GM12878 (cell line): ENCODE measurements at regions not wholly inside any gene's neighbourhood (a gene's known extent, or its start where the extent isn't known, plus 50 kb on each side); places are given as distances from the start of the nearest gene placed in this dataset.

Source experiments
- ATAC-seq: fragments of 200-7000 bp; cut with Tn5 transposase; 3 replicates; pipeline ENCODE4 v1.9.1; 2020; ENCODE audit warnings: mild to moderate bottlenecking, moderate library complexity
- BruUV-seq: library from RNA; stranded (reverse); fragments of 400-500 nt; replicated peaks from 2 replicates; lab custom pipeline; 2021; lab: Mats Ljungman, UMichigan
- CTCF ChIA-PET: fragments of 300-600 bp; sonication (Branson Sonifier 250); formaldehyde crosslinking; extraction: SDS; loops from one replicate; lab custom pipeline; 2021; ENCODE audit warnings: inconsistent platforms; lab: Yijun Ruan, JAX
- POLR2A ChIA-PET: fragments of 350-600 bp; formaldehyde crosslinking; extraction: SDS; loops from one replicate; lab custom pipeline; 2021; ENCODE audit warnings: inconsistent platforms; lab: Charles Lee
- RAD21 ChIA-PET: fragments of 300-600 bp; sonication (Branson Sonifier 250); formaldehyde crosslinking; loops from one replicate; lab custom pipeline; 2023; ENCODE audit warnings: antibody characterized with exemption; ENCODE audit not compliant: unreplicated experiment; lab: Charles Lee
- SMC1A ChIA-PET: fragments of 300-600 bp; sonication (Branson Sonifier 250); formaldehyde crosslinking; loops from one replicate; lab custom pipeline; 2023; ENCODE audit not compliant: unreplicated experiment, uncharacterized antibody; lab: Charles Lee
- DNase-seq: peaks from one replicate; pipeline ENCODE4 v3.0.0-alpha.2; 2011; ENCODE audit warnings: low read depth, low spot score
- FAIRE-seq: peaks from 3 replicates; lab custom pipeline; 2011; peaks lifted over from hg19 to GRCh38; lab: Jason Lieb, UNC
- H2AFZ ChIP-seq: 2 replicates; pipeline ENCODE4 v1.6.0; 2011; ENCODE audit warnings: low read depth, low read length, control low read depth; ENCODE audit not compliant: control insufficient read depth
- H3K27ac ChIP-seq: 2 replicates; pipeline ENCODE4 v1.5.1; 2011; ENCODE audit warnings: control low read depth; ENCODE audit not compliant: control insufficient read depth, insufficient read depth
- H3K27me3 ChIP-seq, 2 experiments: replicated peaks in 1 of 2; 2 replicates each; pipeline versions ENCODE4 v1.6.0 to v1.6.1; 2011; ENCODE audit warnings: low read length in 1 of 2; ENCODE audit not compliant: control insufficient read depth in 2 of 2, insufficient read depth in 2 of 2
- H3K36me3 ChIP-seq, 2 experiments: 2 replicates each; pipeline ENCODE4 v1.5.1; 2011; ENCODE audit warnings: low read length in 1 of 2; ENCODE audit not compliant: control insufficient read depth in 2 of 2, insufficient read depth in 2 of 2
- H3K4me1 ChIP-seq: 2 replicates; pipeline ENCODE4 v1.6.1; 2011; ENCODE audit warnings: mild to moderate bottlenecking, low read length, moderate library complexity, mixed read lengths; ENCODE audit not compliant: control insufficient read depth, insufficient read depth
- H3K4me2 ChIP-seq: 2 replicates; pipeline ENCODE4 v1.6.0; 2011; ENCODE audit warnings: control low read depth; ENCODE audit not compliant: control insufficient read depth, insufficient read depth
- H3K4me3 ChIP-seq: fragments of 200-600 bp; sonication (generic); 2 replicates; pipeline ENCODE4 v1.5.1; 2016
- H3K79me2 ChIP-seq: 2 replicates; pipeline ENCODE4 v1.6.0; 2011; ENCODE audit warnings: low read length; ENCODE audit not compliant: control insufficient read depth, insufficient read depth
- H3K9ac ChIP-seq: 2 replicates; pipeline ENCODE4 v1.8.0; 2011; ENCODE audit warnings: low read length, control low read depth, mixed read lengths; ENCODE audit not compliant: control insufficient read depth, insufficient read depth
- H3K9me3 ChIP-seq: replicated peaks from 3 replicates; pipeline ENCODE4 v1.5.1; 2011; ENCODE audit warnings: mild to moderate bottlenecking, low read length; ENCODE audit not compliant: control insufficient read depth, insufficient read depth
- H4K20me1 ChIP-seq: 2 replicates; pipeline ENCODE4 v1.6.0; 2011; ENCODE audit not compliant: control insufficient read depth, insufficient read depth
- BHLHE40 ChIP-seq, 2 experiments: fragments of 450-650 bp in 1 of 2; IDR thresholded peaks; 2 replicates each; pipeline ENCODE4 v1.6.1; 2011 to 2017; ENCODE audit warnings: low read depth in 2 of 2, borderline replicate concordance in 1 of 2, improper control_type of control experiment in 1 of 2, low read length in 1 of 2, mild to moderate bottlenecking in 1 of 2
- CTCF ChIP-seq, 3 experiments: IDR thresholded peaks in 2 of 3; conservative IDR thresholded peaks in 1 of 3; 2 replicates each; pipeline ENCODE4 v1.5.1; 2011; ENCODE audit warnings: low read depth in 3 of 3, low read length in 3 of 3, mild to moderate bottlenecking in 3 of 3, control low read depth in 2 of 3, moderate library complexity in 2 of 3, inconsistent platforms in 1 of 3, mixed read lengths in 1 of 3; ENCODE audit not compliant: control insufficient read depth in 2 of 3, insufficient read depth in 1 of 3; ENCODE audit errors: extremely low read depth in 1 of 3
- FOS ChIP-seq: IDR thresholded peaks from 3 replicates; pipeline ENCODE4 v1.6.1; 2011; ENCODE audit warnings: borderline replicate concordance; ENCODE audit not compliant: insufficient read length; ENCODE audit errors: extremely low read depth
- HCFC1 ChIP-seq: fragments of 150-350 bp; IDR thresholded peaks from 2 replicates; pipeline ENCODE4 v1.6.1; 2014; ENCODE audit warnings: low read length
- LARP7 ChIP-seq: fragments of 450-650 bp; IDR thresholded peaks from 2 replicates; pipeline ENCODE4 v1.6.1; 2017; ENCODE audit warnings: mild to moderate bottlenecking
- MLLT1 ChIP-seq: fragments of 450-650 bp; IDR thresholded peaks from 2 replicates; pipeline ENCODE4 v1.6.1; 2016; ENCODE audit warnings: mild to moderate bottlenecking
- MYB ChIP-seq: fragments of 150-350 bp; IDR thresholded peaks from 2 replicates; pipeline ENCODE4 v1.6.1; 2014; ENCODE audit warnings: mild to moderate bottlenecking, low read depth, low read length, borderline replicate concordance
- NR2C1 ChIP-seq: fragments of 450-650 bp; IDR thresholded peaks from 2 replicates; pipeline ENCODE4 v1.6.1; 2017; ENCODE audit warnings: antibody characterized with exemption, mild to moderate bottlenecking, moderate library complexity
- POLR2A ChIP-seq: IDR thresholded peaks from 2 replicates; pipeline ENCODE4 v1.6.1; 2011; ENCODE audit warnings: low read depth, mild to moderate bottlenecking, low read length
- POLR2AphosphoS5 ChIP-seq: IDR thresholded peaks from 2 replicates; pipeline ENCODE4 v1.6.1; 2011; ENCODE audit warnings: mild to moderate bottlenecking, low read length, inconsistent platforms
- RAD21 ChIP-seq: IDR thresholded peaks from 2 replicates; pipeline ENCODE4 v1.6.1; 2011; ENCODE audit warnings: mild to moderate bottlenecking, low read depth, low read length, moderate library complexity; ENCODE audit not compliant: insufficient read depth
- SKIL ChIP-seq: fragments of 450-650 bp; IDR thresholded peaks from 2 replicates; pipeline ENCODE4 v1.6.1; 2017; ENCODE audit warnings: mild to moderate bottlenecking, low read depth, inconsistent platforms; ENCODE audit not compliant: poor library complexity, severe bottlenecking
- SMARCA5 ChIP-seq: fragments of 450-650 bp; IDR thresholded peaks from 2 replicates; pipeline ENCODE4 v1.6.1; 2017; ENCODE audit warnings: mild to moderate bottlenecking
- SP1 ChIP-seq: IDR thresholded peaks from one replicate; pipeline ENCODE4 v1.6.1; 2011; ENCODE audit warnings: low read depth, low read length
- TCF7 ChIP-seq: IDR thresholded peaks from 2 replicates; pipeline ENCODE4 v1.6.1; 2014; ENCODE audit warnings: antibody characterized with exemption, borderline replicate concordance
- USF1 ChIP-seq: IDR thresholded peaks from 2 replicates; pipeline ENCODE4 v1.6.1; 2011; ENCODE audit warnings: borderline replicate concordance, low read depth, mild to moderate bottlenecking, moderate library complexity, mixed read lengths, low read length; ENCODE audit not compliant: insufficient read depth; ENCODE audit errors: extremely low read length
- ZNF622 ChIP-seq: fragments of 450-650 bp; IDR thresholded peaks from 2 replicates; pipeline ENCODE4 v1.6.1; 2017; ENCODE audit warnings: mild to moderate bottlenecking, inconsistent platforms
- WGBS: methylation state at CpG from one replicate; pipeline ENCODE4 v1.1.6; 2016; ENCODE audit warnings: low lambda C conversion rate; ENCODE audit not compliant: insufficient replicate concordance, insufficient coverage; ENCODE audit errors: missing lambda C conversion rate; 5-methylcytosine and 5-hydroxymethylcytosine counted together
- in situ Hi-C: fragments of 300-500 bp; cut with MboI; formaldehyde crosslinking; loops from 9 replicates; pipeline ENCODE4 v1.14.3; 2018; ENCODE audit warnings: mixed read lengths
- intact Hi-C: fragments of 100-400 bp; cut with micrococcal nuclease; formaldehyde crosslinking; loops from one replicate; pipeline ENCODE4 v1.14.2; 2022; ENCODE audit not compliant: unreplicated experiment

GRCh38 chr12:96120359-96121100, 73.6 kb upstream of the ELK3 start:
- H3K27me3 ChIP-seq = no peaks in the 10 kb centered on the region; a peak in 1 of 4 replicates
- TF ChIP-seq NR2C1 = no peak
- TF ChIP-seq FOS = no peak
- peak; percentile 17 for TF ChIP-seq SP1
- TF ChIP-seq LARP7 = no peak
- peak; percentile 71; the same call in 1 of the 2 replicates for TF ChIP-seq MLLT1
- no peak for TF ChIP-seq SKIL
- no peak for TF ChIP-seq POLR2AphosphoS5
- no peak for TF ChIP-seq SMARCA5
- no peak for TF ChIP-seq HCFC1
- TF ChIP-seq USF1 = no peak
- TF ChIP-seq RAD21 = no peak
- peak in 1 of 2 experiments; percentile 41; a peak in 1 of 4 replicates for TF ChIP-seq BHLHE40 (IDR thresholded peaks at IDR 0.05; ENCODE audit: borderline replicate concordance in 1 of 2, low read depth in 2 of 2, low read length in 1 of 2)
- no peak for TF ChIP-seq TCF7
- TF ChIP-seq ZNF622 = no peak
- no peak for TF ChIP-seq MYB
- no peak for TF ChIP-seq POLR2A
- TF ChIP-seq CTCF (IDR thresholded peaks at IDR 0.05 in 2 of 3, conservative IDR thresholded peaks at IDR 0.05 in 1 of 3; ENCODE audit: control insufficient read depth in 2 of 3, extremely low read depth in 1 of 3, insufficient read depth in 1 of 3, low read depth in 3 of 3, low read length in 3 of 3) = peak in 1 of 3 experiments; percentile 18; a peak in 1 of 6 replicates

More at GRCh38 chr12:96120359-96121100, 73.6 kb upstream of the ELK3 start:
- in situ Hi-C loops = no loop called here
- H2AFZ ChIP-seq = no peak overlapping the region
- BruUV-seq = no TSS peak
- FAIRE-seq (peak; percentile 84), DNase-seq (peak; percentile 15), ATAC-seq (peak; percentile 98)
- H3K9ac ChIP-seq = no peak overlapping the region
- H3K79me2 ChIP-seq = no peaks in the 10 kb centered on the region
- ChIA-PET RAD21 (interaction anchor here (0.8 to 1.5 kb wide), 3 partner anchors 48 to 396 kb away, joined by 3 read pairs; no protein-coding TSS in a partner anchor), CTCF (interaction anchor here (1.4 kb wide), 1 partner anchor 49 kb away, joined by 4 read pairs; no protein-coding TSS in a partner anchor), SMC1A (interaction anchor here (0.6 to 1.3 kb wide), 4 partner anchors 11 to 396 kb away, joined by 3 to 6 read pairs (median 3); no protein-coding TSS in a partner anchor), POLR2A (interaction anchor here (0.6 kb wide), 1 partner anchor 974 kb away, joined by 3 read pairs; no protein-coding TSS in a partner anchor)
- H3K9me3 ChIP-seq = no peaks in the 10 kb centered on the region
- no peaks in the 10 kb centered on the region for H4K20me1 ChIP-seq
- intact Hi-C loops = loop anchor here (5.0 kb wide), 1 partner anchor 97 kb away; no protein-coding TSS in a partner anchor
- 29% methylated on average over 3 of the region's 4 CpGs for WGBS
- no peak overlapping the region for H3K4me3 ChIP-seq
- H3K4me1 ChIP-seq = peaks cover 13% of the 10 kb centered on the region
- peak overlapping the region; percentile 66 for H3K4me2 ChIP-seq
- no peak overlapping the region for H3K27ac ChIP-seq
- no peaks in the 10 kb centered on the region for H3K36me3 ChIP-seq
